Hindlimb muscle (tissue), 1 donor: ENCODE measurements at regions not wholly inside any gene's neighbourhood (a gene's known extent, or its start where the extent isn't known, plus 50 kb on each side); places are given as distances from the start of the nearest gene placed in this dataset.
"Not testable (repeated sequence)": the region's sequence is repeated elsewhere in the genome, so short reads cannot be mapped to it uniquely, and the experiment has no call there.

Experiments
- DNase-seq: peaks from one replicate; pipeline ENCODE4 v3.0.0-alpha.2; 2013

- not testable (repeated sequence) for DNase-seq
Observed at GRCh38 chr2:136266346-136266745, 148.4 kb upstream of the CXCR4 start.

DNA sequence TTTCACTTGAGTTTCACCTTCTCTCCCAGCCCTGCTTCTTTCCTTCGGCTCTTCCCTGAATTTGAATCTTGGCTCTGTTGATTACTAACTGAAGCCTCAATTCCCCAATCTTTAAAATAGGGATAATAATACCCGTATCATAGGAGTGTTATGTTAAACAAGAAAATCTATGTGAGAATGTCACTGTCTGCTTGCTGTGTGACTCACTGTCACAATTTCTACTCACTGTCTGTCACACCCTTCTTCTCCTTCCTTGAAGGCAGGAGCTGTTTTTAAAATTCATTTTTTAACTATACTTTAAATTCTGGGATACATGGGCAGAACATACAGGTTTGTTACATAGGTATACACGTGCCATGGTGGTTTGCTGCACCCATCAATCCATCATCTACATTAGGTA, 141.6 kb upstream of the CXCR4 start:
- no peak for DNase-seq

GRCh38 chr2:136257893-136258292, 139.9 kb upstream of the CXCR4 start:
- DNase-seq = no peak

- no peak for DNase-seq
Observed at GRCh38 chr2:136255648-136256461, 137.9 kb upstream of the CXCR4 start.

GRCh38 chr2:136255127-136255526, 137.2 kb upstream of the CXCR4 start:
- no peak for DNase-seq

GRCh38 chr2:136254681-136255080, 136.7 kb upstream of the CXCR4 start:
- no peak for DNase-seq

DNA sequence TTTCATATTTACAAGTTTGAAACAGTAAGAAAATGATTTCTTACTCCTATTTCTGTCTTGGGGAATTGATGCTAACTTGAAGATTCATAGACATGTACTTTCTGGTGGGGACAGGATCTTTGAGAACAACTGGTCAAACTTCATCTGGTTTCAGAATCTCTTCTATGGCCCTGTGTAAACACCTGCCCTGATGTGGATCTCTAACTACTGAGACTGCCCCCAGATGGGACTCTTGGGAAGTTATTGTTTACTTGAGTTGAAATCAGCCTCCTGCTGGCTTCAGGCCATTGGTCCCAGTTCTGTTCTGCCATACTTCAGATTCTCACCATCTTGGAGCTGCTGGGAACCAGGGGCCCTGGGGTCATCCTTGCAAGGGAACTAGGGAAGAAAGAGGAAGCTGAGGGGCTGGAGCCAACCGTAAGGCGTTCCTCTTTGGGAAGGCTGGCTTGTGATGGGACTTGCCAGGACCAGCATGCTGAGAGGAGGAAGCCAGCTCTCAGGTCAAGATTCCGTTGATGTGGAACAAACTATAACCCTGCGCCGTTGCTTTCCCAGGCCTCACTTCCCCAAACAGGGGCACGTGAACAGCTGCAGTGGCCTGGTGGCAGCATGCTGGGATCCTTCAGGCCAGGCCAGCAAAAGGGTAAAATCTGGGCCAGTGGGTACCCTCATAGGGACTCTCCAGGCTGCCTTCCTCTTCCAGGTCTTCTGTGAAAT, 135.5 kb upstream of the CXCR4 start:
- DNase-seq = no peak

GRCh38 chr2:136251885-136252585, 134.1 kb upstream of the CXCR4 start:
- DNase-seq = no peak

DNA sequence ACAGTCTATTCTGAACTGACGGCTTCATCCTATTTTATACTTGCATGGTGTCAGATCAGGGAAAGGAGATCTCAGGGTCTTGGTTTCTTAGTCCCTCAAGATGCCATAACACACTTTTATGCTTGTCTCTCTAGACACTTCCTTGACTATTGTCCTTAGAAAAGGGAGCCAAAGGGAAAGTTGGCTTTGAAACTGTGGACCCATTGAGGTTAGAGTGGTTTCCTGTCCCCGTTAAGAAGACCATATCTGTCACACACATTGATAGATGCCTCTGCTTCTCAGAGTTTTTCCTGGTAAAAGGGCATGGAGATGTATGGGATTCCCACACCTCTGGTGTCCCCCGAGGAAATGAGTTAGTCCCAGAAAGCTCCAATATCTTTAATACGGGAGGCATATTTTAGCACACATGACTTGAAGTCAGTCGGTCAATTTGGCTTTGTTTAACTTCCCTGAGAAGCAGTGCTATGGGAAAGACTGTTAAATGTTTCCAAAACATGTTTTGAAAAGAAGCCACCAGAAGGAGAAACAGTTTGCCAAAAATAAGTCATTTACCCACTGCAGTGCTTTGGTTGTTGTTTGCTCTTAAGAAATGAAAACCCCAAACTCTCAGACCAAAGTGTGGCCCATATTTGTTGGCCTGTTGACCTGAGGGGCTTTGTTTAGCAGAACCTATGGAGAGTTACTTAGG, 133.4 kb upstream of the CXCR4 start:
- DNase-seq = no peak

- no peak for DNase-seq
Observed at GRCh38 chr2:136250131-136250530, 132.2 kb upstream of the CXCR4 start.

GRCh38 chr2:136248907-136249306, 131.0 kb upstream of the CXCR4 start:
- DNase-seq = no peak

- DNase-seq = no peak
Observed at GRCh38 chr2:136248242-136248641, 130.3 kb upstream of the CXCR4 start.

DNA sequence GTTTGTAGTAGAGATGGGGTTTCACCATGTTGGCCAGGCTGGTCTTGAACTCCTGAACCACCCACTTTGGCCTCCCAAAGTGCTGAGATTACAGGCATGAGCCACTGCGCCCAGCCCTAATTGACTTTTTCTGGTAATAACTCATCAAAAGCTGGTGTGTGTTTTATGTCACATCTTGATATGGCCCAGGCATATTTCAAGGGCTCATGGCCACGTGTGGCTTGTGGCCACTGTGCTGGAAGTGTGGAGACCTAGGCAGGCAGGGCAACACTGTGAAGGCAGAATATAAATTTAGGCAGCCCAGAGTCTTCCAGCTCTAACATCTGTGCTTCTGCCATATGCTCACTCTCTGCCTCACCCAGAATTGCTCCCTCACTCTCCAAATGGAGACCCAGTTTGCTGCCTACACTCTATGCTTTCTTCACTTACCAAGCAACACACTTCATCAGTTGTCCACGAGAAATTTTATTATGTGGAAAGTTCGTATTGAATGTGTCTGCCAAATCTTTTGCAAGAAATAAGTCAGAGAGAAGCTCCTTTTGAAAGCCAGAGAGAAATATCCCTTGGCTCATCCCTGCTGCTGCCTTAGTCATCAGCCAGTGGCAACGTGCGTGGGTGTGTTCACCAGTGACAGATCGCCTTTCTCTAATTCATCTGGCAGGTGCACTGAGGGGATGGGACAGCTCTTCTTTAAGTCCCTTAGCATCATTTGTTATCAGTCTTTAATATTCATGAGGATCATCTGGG, 129.4 kb upstream of the CXCR4 start:
- no peak for DNase-seq

DNA sequence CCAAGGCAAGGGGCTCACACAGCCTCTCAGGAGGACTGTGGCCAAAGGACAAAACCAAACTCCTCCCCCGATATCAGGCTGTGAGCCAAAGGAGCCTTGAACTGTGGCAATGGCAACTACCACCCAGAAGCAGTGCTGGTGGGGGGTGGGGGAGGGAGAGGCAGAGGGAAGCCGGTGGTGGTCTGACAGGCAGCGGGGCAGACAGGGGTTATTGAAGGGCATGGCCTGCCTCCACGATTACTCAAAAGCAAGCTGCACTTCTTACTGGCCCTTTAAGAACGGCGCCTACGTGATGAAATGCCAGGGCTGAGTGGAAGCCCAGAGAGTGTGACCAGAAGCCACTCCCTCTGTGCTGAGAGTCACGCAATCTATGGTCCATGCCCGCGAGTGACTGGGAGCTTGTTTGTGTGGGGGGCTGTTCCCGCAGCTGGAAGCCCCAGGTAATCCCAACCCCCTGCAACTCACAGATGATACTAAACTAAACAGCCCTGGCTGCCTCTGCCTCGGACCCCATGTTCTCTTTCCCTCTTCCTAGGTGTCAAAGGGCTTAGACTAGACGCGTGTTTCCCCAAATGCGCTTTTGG, 128.2 kb upstream of the CXCR4 start:
- DNase-seq = no peak

GRCh38 chr2:136245211-136245610, 127.3 kb upstream of the CXCR4 start:
- DNase-seq = no peak

GRCh38 chr2:136244536-136244885, 126.6 kb upstream of the CXCR4 start:
- DNase-seq = no peak

- no peak for DNase-seq
Observed at GRCh38 chr2:136243638-136244535, 125.9 kb upstream of the CXCR4 start.

DNA sequence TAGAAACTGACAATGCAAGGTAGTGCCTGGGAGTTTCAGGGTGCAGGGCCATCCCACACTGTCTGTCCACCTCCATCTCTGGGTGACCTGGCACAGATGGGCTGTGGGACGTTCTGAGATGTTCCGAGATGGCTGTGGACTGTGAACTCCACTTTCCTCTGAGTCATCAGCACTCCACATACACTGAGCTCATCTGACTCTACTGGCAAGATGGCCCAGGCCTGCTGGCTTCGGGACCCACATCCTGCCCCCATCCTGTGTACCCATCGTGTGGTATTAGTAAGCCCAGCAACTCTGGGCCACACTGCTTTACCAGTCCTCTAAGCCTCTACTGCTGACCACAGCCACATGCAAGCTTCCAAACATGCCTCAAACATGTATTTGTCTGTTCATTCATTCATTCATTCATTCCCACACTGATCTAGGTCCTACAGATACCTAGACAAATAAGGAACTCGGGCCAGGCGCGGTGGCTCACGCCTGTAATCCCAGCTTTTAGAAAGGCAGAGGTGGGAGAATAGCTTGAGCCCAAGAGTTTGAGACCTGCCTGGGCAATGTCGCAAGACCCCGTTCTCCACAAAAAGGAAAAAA, 124.8 kb upstream of the CXCR4 start:
- DNase-seq = no peak

DNA sequence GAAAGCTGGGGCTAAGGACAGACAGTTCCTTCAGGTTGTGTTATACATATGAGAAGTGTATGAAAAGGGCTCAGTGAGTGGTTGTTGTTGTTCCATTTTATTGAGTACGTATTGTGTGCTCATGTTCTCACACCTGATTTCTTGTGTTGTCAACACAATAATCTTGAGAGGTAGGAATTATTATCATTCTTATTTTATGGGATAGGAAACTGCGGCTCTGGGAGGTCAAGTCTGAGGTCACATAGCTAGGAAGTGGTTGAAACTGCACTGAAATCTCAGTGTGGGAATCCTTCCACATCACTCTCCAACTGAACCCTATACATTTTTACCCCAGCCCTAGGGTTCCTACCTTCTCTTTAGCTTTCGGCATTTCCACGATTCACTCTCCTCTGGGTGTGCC, 124.2 kb upstream of the CXCR4 start:
- no peak for DNase-seq

DNA sequence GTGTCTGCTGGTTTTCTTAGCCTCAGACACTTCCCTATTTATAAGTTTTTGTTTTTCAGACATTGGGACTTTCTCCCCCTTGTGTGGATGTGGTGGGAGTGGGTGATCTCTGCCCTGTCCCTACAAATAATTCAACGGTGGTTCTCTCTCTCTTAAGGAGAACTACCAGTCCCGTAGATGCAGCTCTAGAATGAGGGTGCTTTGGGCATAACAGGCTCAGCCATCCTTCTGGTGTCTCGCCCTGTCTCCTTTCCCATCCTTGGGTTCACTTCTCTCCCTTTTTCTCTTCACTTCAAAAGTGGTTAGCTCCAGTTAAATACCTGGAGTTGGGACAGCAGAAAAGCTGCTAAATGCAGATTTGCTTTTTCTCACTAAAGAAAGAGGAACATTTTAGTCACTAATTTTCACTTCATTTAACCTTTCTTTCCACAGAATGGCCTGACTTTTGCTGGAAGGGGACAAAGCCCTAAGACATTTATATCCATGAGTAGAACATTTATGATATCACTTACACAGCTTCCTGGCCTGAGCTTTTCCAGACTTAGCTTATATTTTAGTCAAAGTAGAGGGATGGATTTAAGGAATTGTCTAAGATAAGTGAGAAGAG, 121.2 kb upstream of the CXCR4 start:
- DNase-seq = no peak
